AG08396 (cell line): ENCODE measurements at regions not wholly inside any gene's neighbourhood (a gene's known extent, or its start where the extent isn't known, plus 50 kb on each side); places are given as distances from the start of the nearest gene placed in this dataset.
"Not testable (repeated sequence)": the region's sequence is repeated elsewhere in the genome, so short reads cannot be mapped to it uniquely, and the experiment has no call there.

Experiments
- DNase-seq: peaks from one replicate; pipeline ENCODE4 v3.0.0; 2012; ENCODE audit warnings: low spot score, mixed read lengths

DNA sequence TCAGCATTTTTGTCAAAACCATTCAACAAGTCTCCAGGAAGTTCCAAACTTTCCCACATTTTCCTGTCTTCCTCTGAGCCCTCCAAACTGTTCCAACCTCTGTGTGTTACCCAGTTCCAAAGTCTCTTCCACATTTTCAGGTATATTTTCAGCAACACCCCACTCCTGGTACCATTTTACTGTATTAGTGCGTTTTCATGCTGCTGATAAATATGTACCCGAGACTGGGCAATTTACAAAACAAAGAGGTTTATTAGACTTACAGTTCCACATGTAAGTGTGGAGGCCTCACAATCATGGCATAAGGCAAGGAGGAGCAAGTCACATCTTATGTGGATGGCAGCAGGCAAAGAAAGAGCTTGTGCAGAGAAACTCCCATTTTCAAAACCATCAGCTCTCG lies 315.9 kb upstream of the ESRRG start:
- DNase-seq: not testable (repeated sequence)

DNA sequence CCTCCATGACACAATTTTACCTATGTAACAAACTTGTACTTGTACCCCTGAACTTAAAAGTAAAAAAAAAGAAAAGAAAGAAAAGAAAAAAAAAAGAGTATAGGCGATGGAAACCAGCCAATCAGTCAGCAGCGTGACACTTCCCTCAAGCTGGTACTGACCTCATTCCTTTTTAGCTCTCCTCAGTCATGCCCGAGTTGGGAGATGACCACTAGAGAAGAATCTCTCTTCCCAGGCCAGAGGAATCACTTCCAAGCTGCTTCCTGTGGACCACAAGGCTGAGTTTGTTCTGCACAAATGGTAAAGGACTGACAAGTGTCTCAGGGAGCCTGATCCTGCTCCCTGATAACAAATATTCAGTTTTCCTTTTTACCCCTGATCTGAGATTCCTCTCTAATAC lies 313.5 kb upstream of the ESRRG start:
- DNase-seq: no peak

DNA sequence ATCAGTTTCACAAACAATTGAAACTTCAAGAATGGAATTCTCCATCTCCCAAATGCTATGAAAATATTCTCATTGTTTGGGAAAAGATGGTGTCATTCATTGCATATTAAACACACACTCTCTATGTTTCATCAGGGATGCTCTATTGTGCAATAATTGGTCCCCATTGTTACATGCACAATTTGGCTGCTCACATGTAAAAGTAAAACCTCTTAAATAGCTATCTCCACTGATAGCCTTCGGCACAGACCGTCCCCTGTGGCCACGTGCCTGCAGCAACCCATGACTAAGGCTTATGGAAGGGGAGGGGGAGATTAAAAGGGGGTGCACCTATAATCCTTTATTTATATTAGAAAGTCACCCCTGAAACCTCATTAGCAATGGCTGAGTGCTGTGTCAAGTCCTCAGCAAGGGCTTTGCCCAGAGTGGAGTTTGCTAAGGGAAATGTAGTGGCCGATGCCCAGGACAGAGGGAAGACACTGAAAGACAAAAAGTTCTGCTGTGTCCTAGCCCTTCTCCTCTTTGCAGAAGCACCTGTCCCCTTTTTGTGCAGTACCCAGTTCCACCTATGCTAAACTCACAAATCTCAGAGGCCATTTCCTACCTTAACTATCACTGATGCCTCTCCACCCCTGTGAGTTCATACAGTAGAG lies 309.6 kb upstream of the ESRRG start:
- no peak for DNase-seq

DNA sequence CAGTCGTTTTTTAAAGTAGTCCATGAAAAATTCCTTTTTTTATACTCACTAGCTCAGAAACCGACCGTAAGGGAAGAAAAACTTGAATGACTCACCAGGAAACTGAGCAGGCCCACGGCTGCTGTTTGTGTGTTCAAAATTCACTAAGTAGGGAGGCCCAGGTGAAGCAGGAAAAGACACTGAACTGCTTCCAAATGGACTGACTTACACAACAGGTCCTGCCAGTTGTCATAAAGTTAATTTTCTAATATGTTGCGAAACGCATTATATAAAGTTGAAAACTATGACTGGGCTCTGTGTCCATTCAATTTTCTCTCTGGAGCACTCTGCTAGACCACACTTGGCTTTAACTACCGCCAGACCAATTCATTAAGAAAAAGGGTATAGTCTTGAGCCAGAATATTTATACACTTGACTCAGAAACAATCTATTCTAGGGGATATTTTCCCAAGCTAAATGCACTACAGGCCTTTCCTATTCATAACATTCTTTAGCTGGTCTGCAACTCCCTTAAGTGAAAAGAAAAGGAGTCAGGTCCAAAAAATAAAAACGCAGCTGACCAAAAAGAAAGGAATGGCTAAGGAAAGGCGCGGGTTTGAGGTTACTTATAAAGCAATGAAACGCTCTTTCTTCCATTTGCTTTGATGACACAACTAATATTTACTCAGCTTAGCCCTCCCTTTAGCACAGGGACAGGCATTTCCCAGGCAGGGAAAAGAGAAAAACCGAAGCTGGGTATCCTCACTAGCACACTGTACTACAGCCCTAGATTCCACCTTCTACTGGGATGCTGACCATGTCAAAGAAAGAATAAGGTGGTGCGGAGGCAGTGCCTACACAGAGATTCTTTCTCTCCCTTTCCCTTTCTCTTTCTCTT lies 306.3 kb upstream of the ESRRG start:
- peak; percentile 27 for DNase-seq

DNA sequence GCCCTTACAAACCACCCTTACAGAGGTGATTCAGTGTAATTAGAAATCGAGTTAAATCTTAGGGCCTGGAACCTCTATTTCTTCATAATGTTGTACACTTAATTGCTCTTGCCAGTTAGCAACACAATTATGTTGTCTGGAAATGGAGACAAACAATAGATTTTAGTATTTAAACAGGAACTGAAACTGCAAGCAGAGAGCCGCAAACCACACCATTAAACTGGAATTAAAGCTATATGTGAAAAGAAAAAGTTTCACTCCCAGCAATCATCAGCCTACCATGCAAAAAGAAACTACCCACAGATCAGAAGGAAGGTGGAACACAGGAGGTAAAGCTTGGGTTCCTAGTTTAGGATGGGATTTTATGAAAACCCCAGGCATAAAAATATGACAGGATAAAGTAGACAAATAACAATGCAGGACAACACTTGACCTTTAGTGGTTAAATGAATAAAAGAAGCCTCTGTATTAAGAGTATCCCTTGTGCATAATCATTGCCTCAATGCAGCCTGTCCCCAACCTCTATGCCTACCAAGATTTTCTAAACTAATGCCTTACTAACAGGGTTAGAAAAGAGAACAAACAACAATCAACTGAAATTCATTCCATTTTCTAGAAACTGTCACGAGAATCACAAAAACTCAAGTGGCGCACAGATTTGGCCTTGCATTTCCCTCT lies 304.3 kb upstream of the ESRRG start:
- no peak for DNase-seq

DNA sequence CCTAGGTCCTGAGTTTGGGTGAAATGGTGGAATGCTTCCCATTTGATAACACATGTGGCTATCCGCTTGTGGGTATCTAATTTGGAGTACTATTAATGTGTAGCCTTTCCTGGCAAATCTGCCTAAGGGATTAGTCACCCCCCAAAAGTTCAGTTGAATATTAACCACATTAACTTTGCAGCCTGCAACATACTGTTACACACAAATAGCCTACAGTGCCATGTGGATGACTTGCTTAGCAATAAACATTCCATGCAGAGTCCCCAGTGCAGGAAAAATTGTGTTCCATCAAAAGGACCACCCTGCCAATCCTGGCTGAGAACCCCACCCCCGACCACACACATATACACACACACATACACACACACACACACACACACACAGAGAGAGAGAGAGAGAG lies 303.3 kb upstream of the ESRRG start:
- DNase-seq: no peak

DNA sequence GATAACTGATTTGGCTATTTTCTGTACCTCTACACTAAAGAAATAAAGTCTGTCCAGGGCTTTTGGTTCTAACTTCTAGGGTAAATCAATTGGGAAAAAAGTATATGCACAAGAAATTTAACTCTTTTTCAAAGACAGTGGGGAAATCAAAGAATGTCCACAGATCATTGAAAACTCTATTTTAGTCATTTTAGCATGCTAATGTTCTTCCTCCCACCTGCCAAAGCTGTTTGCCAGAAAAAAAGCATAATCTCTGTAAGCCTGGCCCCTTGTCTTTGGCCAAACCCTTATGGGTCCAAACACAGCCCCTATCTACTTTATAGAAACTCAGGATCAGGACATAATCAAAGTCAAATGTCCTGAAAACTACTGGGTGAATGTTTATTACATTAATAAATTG lies 302.2 kb upstream of the ESRRG start:
- DNase-seq: no peak

DNA sequence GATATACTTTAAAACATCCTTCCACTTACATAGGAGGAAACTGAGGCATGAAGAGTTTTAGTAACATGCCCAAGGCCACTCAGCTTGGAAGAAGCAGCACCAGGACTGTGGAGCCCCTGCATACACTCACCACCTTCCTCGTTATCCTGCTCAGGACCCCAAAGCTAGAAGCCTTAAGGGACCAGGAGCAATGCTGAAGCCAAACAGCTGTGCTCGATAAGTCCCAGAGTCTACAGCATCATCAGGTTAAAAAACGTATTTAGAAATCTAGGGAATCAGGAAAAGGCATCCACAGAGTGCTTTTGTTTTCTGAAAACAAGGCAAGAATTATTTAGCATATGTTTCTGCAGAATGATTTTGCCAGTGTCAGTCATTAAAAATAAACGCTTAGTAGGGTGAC lies 301.7 kb upstream of the ESRRG start:
- no peak for DNase-seq

DNA sequence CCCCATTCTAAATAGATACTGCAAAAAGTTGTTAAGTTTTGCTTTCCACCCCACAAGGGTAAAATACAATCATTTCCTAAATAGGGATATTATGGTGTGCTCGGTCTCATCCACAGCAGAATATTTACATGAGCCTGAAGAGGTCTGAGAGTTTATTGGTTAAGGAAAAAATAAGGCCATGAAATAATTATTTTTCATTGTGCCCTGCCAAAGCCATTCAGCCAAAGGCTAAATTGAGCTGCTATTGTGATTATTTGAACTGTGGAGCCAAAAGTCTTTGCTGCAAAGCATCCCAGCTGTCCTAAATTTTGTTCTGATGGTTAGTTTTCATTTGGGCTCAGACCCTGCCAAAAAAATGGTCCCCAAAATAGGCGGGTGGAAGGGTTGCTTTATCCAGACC lies 298.7 kb upstream of the ESRRG start:
- DNase-seq: no peak

DNA sequence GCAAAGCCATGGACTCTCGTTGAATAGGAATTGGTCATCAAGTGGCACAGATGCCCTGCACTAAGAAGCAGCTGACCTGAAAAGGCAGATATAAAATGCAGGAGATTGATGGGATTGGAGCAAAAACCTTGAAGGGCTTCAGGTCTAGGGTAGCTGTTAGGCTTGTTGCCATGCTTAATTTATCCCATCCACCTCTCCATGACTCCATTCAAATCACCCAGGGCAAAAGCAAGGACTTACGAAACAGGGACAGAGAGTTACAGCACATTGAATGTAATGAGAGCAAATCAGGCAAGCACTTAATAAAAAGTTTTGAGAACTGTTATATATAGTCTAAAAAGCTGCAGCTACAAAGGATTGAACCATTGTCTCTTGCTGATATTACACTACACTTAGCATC lies 298.2 kb upstream of the ESRRG start:
- DNase-seq: no peak

DNA sequence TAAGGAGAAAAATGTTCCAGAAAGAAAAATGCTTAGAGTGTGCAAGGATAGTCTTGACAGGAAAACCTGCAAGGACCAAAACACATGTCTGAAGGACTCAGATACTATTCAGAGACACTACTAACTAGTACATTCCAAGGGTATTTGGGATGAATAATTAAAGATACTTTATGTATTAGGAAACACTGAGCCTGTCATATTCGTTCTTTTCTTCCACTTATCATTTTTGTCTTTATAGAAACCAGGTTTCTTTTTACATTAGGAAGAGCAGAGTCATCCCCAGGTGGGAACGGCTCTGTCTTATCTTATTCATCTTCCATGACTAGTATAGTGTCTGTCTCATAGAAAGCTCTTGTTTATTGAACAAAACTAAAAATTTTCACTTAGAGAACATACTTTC lies 296.2 kb upstream of the ESRRG start:
- no peak for DNase-seq

DNA sequence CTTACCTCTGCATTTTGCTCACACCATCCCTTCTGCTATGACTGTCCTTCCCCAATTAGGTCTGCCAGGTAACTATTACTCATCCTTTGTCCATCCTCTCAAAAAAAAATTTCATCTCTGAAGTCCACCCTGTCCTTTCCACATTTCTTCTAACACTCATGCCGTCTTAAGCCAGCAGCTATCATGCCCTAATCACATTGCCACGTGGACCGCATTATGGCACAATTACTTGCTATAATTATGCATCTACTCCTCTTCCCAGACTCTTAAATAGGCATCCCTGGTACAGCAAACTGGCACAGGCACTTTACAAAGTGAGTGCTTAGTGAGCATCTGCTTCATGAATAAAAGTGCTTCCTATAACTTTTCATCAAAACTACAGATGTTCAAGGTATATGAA lies 295.4 kb upstream of the ESRRG start:
- DNase-seq: no peak

DNA sequence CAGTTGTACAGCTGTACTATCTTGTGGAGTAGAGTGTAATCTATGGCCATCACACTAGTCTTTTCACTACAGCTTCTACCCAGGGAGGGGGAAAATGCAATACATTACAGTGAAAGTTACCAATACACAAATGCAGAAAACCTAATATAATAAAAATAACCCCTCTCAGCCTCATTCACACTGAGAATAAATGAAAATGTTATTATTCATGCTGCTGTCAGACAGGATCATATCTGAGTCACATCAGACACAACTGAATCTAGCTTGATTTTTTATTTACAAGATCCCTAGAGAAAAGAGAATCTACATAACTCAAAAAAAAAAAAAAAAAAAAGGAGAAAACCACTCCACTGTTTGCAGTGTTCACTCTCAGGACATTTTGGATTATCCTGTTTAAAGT lies 293.9 kb upstream of the ESRRG start:
- DNase-seq: no peak

DNA sequence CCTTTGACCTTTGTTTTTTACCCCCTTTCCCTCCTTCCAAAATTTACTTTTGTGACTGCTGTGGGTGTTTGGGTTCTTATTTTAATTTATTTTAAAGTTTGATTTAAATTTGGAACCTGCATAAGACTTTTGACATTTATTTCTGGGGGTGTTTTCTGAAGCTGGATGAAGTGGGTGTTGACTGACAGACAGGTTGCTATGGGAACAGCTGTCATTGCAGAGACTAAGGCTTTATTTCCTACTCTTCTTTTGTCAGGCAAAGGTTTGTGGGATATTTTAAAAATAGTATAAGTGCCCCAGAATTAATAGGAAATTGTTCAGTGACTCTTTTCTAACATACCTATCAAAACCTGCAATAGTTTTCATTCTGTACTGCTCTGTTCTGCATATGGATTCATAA lies 290.8 kb upstream of the ESRRG start:
- no peak for DNase-seq

DNA sequence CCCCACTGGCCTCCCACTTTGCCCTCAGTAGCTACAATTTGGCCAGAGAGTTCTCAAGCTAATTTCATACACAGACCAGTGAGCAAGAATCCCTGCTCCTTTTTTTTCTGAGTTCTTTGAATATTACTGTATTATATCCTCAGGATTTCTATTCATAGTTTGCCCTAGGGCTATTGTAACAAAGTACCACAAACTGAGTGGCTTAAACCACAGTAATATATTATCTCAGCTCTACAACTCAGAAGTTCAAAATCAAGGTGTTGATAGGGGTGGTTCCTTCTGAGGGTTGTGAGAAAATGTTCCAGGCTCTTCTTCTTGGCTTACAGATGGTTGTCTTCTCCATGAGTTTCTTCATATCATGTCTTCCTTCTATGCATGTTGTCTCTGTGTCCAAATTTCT lies 289.4 kb upstream of the ESRRG start:
- DNase-seq: no peak

DNA sequence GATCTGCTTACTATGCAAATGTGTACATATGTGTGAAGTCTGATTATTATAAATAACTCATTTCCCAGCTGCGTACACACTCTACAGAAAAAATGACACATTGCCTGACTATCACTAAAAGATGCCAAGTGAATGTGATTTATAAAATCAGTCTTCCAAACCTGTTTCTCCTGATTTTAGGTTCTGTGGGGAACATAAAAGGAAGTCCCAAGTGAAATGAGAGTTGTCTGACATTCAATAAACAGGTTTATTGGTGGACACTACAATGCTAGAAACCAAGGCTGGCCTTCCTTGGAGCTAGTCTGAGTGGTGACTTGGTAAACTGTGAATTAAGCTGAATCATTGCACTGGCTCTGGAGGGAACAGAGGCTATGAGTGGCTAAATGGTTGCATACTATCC lies 287.9 kb upstream of the ESRRG start:
- DNase-seq: no peak

DNA sequence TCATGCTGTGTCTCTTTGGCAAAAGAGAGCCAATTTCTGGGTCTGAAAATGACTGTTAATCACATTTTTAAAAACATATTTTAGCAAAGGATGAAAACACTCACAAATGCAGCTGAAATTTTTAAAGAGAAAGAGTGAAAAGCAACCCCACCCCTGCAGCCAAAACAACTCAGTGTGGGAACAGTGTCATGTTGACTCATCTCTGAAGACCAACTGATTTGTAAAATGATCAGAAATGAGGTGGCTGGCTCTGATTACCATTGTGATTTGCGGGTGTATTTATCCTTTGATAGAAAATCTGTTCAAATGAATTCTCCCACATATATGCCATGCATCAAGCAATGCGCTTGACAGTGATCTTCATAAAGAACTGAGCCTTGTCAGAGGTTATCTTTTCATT lies 287.0 kb upstream of the ESRRG start:
- no peak for DNase-seq

DNA sequence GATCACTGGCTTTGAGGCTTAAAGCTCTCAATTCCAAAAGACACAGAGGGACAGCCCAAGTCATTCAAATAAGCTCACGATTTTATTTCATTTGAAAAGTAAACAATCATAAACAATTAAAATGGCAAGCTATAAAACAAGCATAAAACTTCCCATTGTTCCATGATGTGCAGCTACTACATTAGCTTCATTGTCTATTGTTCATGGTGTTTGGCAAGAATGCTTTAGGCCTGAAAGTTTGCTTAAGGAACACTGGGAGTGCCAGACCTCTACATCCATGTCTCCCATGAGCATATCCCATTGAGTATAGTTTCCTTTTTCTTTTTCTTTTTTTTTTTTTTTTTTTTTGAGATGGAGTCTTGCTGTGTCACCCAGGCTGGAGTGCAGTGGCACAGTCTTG lies 286.1 kb upstream of the ESRRG start:
- no peak for DNase-seq

DNA sequence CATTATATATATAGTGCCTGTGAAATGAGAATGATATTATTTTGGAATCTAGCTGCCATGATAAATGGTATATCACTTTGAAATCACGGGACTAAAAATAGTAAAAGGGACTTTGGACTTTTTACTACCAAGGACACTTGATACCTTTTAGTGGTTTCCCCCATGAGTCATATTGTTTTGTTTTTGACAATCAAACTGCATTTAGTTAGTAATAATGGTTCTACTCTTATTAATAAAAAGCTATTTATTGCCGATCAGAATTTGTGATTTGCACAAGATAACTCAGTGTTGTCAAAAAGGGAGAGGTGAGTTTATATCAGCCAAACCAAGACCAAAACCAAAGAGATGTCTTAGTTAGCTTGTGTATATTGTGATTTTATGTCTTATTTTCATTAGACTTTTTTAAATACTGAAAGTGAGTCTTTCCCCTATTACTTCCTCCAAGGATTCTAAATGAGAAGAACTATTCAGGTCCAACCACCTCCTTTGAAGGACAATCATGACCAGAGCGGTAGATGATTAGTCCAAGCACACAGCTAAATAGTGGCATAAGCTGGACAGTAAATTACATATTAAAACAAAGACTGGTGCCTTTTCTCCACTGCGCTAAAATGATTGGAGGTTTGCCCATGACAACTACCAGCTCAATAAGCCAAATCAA lies 281.7 kb upstream of the ESRRG start:
- DNase-seq: no peak

DNA sequence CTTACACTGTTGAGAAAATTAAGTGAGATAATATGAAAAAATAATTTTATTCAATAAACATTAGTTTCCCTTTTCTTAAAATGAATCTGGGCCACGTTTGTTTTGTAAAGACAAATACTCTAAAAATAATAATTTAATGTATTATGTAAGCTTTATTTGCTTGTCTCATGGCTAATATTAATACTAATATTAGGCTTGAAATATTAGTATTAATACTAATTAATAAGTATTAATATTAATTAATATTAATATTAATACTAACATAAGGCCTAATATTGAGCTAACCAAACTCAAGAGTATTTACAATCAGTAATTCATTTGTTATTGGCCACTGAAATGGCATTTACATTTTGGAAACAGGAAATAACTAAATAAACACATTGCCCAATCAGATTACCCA lies 280.1 kb upstream of the ESRRG start:
- no peak for DNase-seq

DNA sequence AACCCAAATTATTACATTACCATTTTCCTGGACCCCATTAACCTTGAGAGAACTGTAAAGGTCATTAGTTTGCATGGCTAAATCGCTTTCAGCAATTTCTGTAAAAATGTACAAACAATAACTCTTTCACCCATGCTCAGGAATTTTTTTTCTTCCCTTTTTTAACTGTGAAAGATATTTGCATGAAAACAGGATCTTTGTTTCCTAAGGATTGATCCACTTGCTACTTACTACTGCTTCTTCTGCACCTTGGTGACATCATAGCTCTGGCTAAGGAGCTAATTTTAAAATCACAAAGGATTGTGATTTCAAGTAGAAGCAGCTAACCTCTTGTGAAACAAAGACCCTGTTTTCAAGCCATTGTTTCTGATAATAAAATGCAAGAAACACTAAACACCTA lies 274.6 kb upstream of the ESRRG start:
- no peak for DNase-seq

DNA sequence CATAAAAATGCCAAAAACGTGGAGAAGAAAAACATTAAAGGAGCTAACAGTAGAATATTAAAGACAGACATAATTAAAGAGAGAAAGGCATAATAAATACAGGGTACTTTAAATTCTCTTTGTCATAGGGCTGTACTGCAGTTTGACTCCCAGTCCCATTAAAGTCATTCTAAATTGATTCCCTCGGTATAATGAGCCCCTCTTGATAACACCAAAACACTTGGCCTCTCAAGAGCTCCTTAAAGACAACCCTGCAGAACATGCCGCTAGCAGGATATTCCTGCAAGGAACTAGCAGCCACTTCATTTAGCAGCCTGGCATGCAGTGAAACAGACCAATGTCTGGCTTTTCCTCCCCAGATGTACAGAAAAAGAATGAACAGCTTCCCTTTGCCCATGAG lies 273.8 kb upstream of the ESRRG start:
- DNase-seq: no peak

DNA sequence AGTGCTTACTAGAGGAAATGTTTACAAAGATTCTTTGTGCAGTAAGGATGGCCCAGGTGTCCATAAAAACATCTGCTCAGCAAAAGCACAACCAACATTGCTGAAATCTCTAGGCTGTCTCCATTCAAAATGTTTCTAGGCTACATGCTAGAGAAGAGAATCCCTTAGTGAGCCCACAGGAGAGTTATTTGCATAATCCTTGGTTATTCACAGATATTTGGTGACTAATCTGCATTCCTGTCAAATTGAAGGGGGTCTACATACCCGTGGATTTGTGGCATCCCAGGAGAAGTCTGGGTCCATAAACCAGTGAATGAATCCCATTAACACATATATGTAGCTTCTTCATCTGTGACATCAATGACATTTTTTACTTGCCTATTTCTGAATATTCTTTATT lies 261.3 kb upstream of the ESRRG start:
- DNase-seq: no peak
